ENCODE measurements at regions not wholly inside any gene's neighbourhood (a gene's known extent, or its start where the extent isn't known, plus 50 kb on each side); places are given as distances from the start of the nearest gene placed in this dataset.

DNA sequence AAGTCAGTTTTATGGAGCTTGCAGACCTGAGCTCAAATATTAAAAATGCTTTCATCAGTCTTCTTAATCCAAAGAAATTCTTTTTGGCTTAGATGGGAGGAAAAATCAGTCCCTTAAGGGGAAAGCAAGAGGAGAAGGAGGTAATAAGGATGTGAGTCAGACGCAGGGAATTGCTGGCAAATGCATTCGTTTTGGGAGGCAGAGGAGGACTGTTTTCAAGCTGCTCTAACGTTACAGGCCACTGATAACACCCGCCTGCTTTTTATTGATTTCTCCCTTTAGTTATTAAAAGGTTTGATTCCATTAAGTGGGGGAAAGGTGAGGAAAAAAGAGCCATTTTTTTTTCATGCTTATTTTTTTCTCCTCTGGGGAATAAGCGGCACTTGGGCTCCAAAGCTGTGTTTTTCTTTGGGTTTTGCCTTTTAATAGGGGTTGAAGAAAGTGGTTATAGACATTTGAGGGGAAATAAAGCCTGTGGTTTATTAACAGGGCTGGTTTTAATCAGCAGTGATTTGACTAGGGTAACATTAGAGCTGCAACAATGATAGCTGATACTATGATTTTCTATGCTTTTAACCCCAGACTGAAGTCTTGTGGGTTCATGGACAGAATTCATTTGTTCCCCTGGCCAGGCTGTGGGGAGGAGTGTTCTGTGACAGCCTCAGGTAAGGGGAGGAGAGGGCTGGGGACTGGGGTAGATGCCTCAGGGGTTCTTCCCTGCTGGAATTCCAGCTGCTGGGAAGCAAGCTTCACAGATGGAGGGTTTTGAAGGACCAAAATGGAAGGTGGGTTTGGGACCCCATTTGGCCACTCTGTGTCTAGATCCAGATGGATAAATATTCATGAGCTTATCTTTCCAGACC lies 225.2 kb downstream of the GAS1 start:
- no peaks in the 10 kb centered on the region for H3K36me3 ChIP-seq
- H3K4me3 ChIP-seq: no peak overlapping the region
- DNase-seq (peak in 1 of 2 donors; percentile 51), ATAC-seq (peak; percentile 71 to 86 (median 80))
- WGBS, 2 donors: 34 to 45% methylated on average over 5 of the region's 5 CpGs
- H3K27me3 ChIP-seq: peaks cover 0 to 5% (median 0%) of the 10 kb centered on the region in 7 donors
- H3K9me3 ChIP-seq: peaks cover 0 to 3% (median 0%) of the 10 kb centered on the region in 11 donors
- H3K4me1 ChIP-seq: peaks cover 0 to 20% (median 0%) of the 10 kb centered on the region in 9 donors
- intact Hi-C loops (cut with DNase I): no loop called here
- no peak for TF ChIP-seq CTCF (IDR thresholded peaks at IDR 0.05)
- H3K27ac ChIP-seq: peak overlapping the region in 9 of 10 donors; percentile 56 to 80 (median 72)

- TF ChIP-seq CTCF (IDR thresholded peaks at IDR 0.05): no peak
These were observed 226.0 kb downstream of the GAS1 start for GRCh38 chr9:86721226-86721781.

GRCh38 chr9:86720639-86721225 lies 226.6 kb downstream of the GAS1 start:
- Histone ChIP-seq H3K27me3 (peaks cover 0 to 5% (median 0%) of the 10 kb centered on the region in 7 donors), H3K36me3 (no peaks in the 10 kb centered on the region), H3K4me3 (no peak overlapping the region), H3K4me1 (peaks cover 0 to 20% (median 0%) of the 10 kb centered on the region in 9 donors), H3K9me3 (no peaks in the 10 kb centered on the region), H3K27ac (peak overlapping the region in 7 of 10 donors; percentile 28 to 80 (median 72))
- ATAC-seq (no peak), DNase-seq (no peak)
- TF ChIP-seq CTCF (IDR thresholded peaks at IDR 0.05): no peak
- intact Hi-C loops (cut with DNase I): no loop called here
- 94 to 96% methylated on average over 9 of the region's 9 CpGs for WGBS, 2 donors

More at GRCh38 chr9:86721226-86721781, 226.0 kb downstream of the GAS1 start:
- no peaks in the 10 kb centered on the region for H3K36me3 ChIP-seq
- H3K4me1 ChIP-seq: peaks cover 0 to 20% (median 0%) of the 10 kb centered on the region in 9 donors
- peaks cover 0 to 5% (median 0%) of the 10 kb centered on the region in 7 donors for H3K27me3 ChIP-seq
- no peaks in the 10 kb centered on the region for H3K9me3 ChIP-seq
- no peak overlapping the region for H3K4me3 ChIP-seq
- peak overlapping the region in 9 of 10 donors; percentile 40 to 80 (median 67) for H3K27ac ChIP-seq
- intact Hi-C loops (cut with DNase I): no loop called here
- WGBS, 2 donors: 38 to 44% methylated on average over 5 of the region's 5 CpGs
- DNase-seq (no peak), ATAC-seq (peak in 7 of 8 donors; percentile 21 to 75 (median 38))

- TF ChIP-seq CTCF (IDR thresholded peaks at IDR 0.05): no peak
- H3K27ac ChIP-seq: peak overlapping the region in 8 of 10 donors; percentile 23 to 68 (median 50)
- no peaks in the 10 kb centered on the region for H3K27me3 ChIP-seq
- H3K4me3 ChIP-seq: no peak overlapping the region
- peak in 5 of 8 donors; percentile 40 to 73 (median 64) for ATAC-seq
- no peaks in the 10 kb centered on the region for H3K36me3 ChIP-seq
- peaks cover 0 to 20% (median 0%) of the 10 kb centered on the region in 9 donors for H3K4me1 ChIP-seq
- no peak for DNase-seq
- H3K9me3 ChIP-seq: no peaks in the 10 kb centered on the region
- intact Hi-C loops (cut with DNase I): no loop called here
- 57 to 71% methylated on average over 11 of the region's 11 CpGs for WGBS, 2 donors
These were observed 228.8 kb downstream of the GAS1 start for GRCh38 chr9:86718388-86719049.

Data from heart right ventricle (tissue), 16 donors.